WTC11 (cell line): ENCODE measurements at regions not wholly inside any gene's neighbourhood (a gene's known extent, or its start where the extent isn't known, plus 50 kb on each side); places are given as distances from the start of the nearest gene placed in this dataset.

Experiments used
- AR ChIP-seq: fragments of 250-450 bp; sonication (Bioruptor Pico); IDR thresholded peaks from 2 replicates; pipeline ENCODE4 v1.9.0; 2021; ENCODE audit warnings: mild to moderate bottlenecking
- ATF1 ChIP-seq: sonication (generic); formaldehyde crosslinking; IDR thresholded peaks from 2 replicates; pipeline ENCODE4 v1.8.1; 2023; ENCODE audit warnings: mild to moderate bottlenecking, moderate library complexity, missing genetic modification reagents
- ATF2 ChIP-seq: sonication (generic); formaldehyde crosslinking; IDR thresholded peaks from 2 replicates; pipeline ENCODE4 v1.8.1; 2022; ENCODE audit warnings: low read depth, missing genetic modification reagents, borderline replicate concordance
- CTCF ChIP-seq: fragments of 200-600 bp; IDR thresholded peaks from 2 replicates; pipeline ENCODE4 v1.8.0; 2022; ENCODE audit warnings: antibody characterized with exemption
- E2F4 ChIP-seq: sonication (generic); formaldehyde crosslinking; IDR thresholded peaks from 2 replicates; pipeline ENCODE4 v1.8.1; 2022; ENCODE audit warnings: low read depth, mild to moderate bottlenecking, moderate library complexity, missing genetic modification reagents, borderline replicate concordance
- FOXP4 ChIP-seq: sonication (generic); formaldehyde crosslinking; IDR thresholded peaks from 2 replicates; pipeline ENCODE4 v1.8.0; 2022; ENCODE audit warnings: mild to moderate bottlenecking, missing genetic modification reagents
- NFYB ChIP-seq: sonication (generic); formaldehyde crosslinking; conservative IDR thresholded peaks from 2 replicates; pipeline ENCODE4 v1.8.0; 2022; ENCODE audit warnings: low read depth, missing genetic modification reagents
- SMAD3 ChIP-seq: sonication (generic); formaldehyde crosslinking; IDR thresholded peaks from 2 replicates; pipeline ENCODE4 v1.8.0; 2022; ENCODE audit warnings: missing genetic modification reagents, mild to moderate bottlenecking, borderline replicate concordance
- ZNF281 ChIP-seq: sonication (generic); formaldehyde crosslinking; IDR thresholded peaks from 2 replicates; pipeline ENCODE4 v1.8.0; 2023; ENCODE audit warnings: mild to moderate bottlenecking, missing genetic modification reagents

GRCh38 chr3:3705090-3705775 lies 94.0 kb upstream of the LRRN1 start:
- TF ChIP-seq CTCF (no peak), SMAD3 (CRISPR knock-in tag) (no peak), E2F4 (CRISPR knock-in tag) (no peak), AR (CRISPR knock-in tag) (no peak), NFYB (CRISPR knock-in tag) (no peak), ATF1 (CRISPR knock-in tag) (no peak), FOXP4 (CRISPR knock-in tag) (no peak), ZNF281 (CRISPR knock-in tag) (no peak), ATF2 (CRISPR knock-in tag) (no peak)
